AG08396 (cell line): ENCODE measurements at regions not wholly inside any gene's neighbourhood (a gene's known extent, or its start where the extent isn't known, plus 50 kb on each side); places are given as distances from the start of the nearest gene placed in this dataset.
A peak's percentile ranks its signal among the peaks of the same experiment; 100 is the strongest.

ENCODE experiments used
- DNase-seq: peaks from one replicate; pipeline ENCODE4 v3.0.0; 2012; ENCODE audit warnings: low spot score, mixed read lengths

GRCh38 chr16:66137853-66138252 is 228.6 kb upstream of the CDH5 start:
- DNase-seq, result no peak

- DNase-seq, result no peak
These were observed 229.7 kb upstream of the CDH5 start for GRCh38 chr16:66136841-66137240.

GRCh38 chr16:66135838-66136237 is 230.7 kb upstream of the CDH5 start:
- no peak for DNase-seq

- DNase-seq, result no peak
These were observed 231.1 kb upstream of the CDH5 start for GRCh38 chr16:66135421-66135831.

GRCh38 chr16:66134875-66135274 is 231.6 kb upstream of the CDH5 start:
- no peak for DNase-seq

- DNase-seq, result peak; percentile 36
These were observed 232.7 kb upstream of the CDH5 start for GRCh38 chr16:66133643-66134338.

GRCh38 chr16:66131895-66132294 is 234.6 kb upstream of the CDH5 start:
- DNase-seq, result no peak

GRCh38 chr16:66131156-66131807 is 235.2 kb upstream of the CDH5 start:
- DNase-seq, result no peak

GRCh38 chr16:66130296-66130905 is 236.1 kb upstream of the CDH5 start:
- DNase-seq, result peak; percentile 72

GRCh38 chr16:66129196-66129595 is 237.3 kb upstream of the CDH5 start:
- DNase-seq, result no peak

GRCh38 chr16:66128371-66128770 is 238.1 kb upstream of the CDH5 start:
- DNase-seq, result no peak

GRCh38 chr16:66127459-66128370 is 238.8 kb upstream of the CDH5 start:
- no peak for DNase-seq

GRCh38 chr16:66121466-66121865 is 245.0 kb upstream of the CDH5 start:
- DNase-seq, result no peak

GRCh38 chr16:66120656-66121055 is 245.8 kb upstream of the CDH5 start:
- DNase-seq, result no peak

- no peak for DNase-seq
These were observed 250.1 kb upstream of the CDH5 start for GRCh38 chr16:66116163-66117002.

GRCh38 chr16:66115373-66115772 is 251.1 kb upstream of the CDH5 start:
- DNase-seq, result no peak

- DNase-seq, result no peak
These were observed 253.3 kb upstream of the CDH5 start for GRCh38 chr16:66113223-66113622.

- DNase-seq, result no peak
These were observed 256.8 kb upstream of the CDH5 start for GRCh38 chr16:66109677-66110076.

GRCh38 chr16:66107661-66108060 is 258.8 kb upstream of the CDH5 start:
- DNase-seq, result peak; percentile 48

GRCh38 chr16:66103211-66103610 is 263.3 kb upstream of the CDH5 start:
- no peak for DNase-seq

- no peak for DNase-seq
These were observed 267.2 kb upstream of the CDH5 start for GRCh38 chr16:66099306-66099705.
